ENCODE measurements at regions not wholly inside any gene's neighbourhood (a gene's known extent, or its start where the extent isn't known, plus 50 kb on each side); places are given as distances from the start of the nearest gene placed in this dataset.
A peak's percentile ranks its signal among the peaks of the same experiment; 100 is the strongest.

DNA sequence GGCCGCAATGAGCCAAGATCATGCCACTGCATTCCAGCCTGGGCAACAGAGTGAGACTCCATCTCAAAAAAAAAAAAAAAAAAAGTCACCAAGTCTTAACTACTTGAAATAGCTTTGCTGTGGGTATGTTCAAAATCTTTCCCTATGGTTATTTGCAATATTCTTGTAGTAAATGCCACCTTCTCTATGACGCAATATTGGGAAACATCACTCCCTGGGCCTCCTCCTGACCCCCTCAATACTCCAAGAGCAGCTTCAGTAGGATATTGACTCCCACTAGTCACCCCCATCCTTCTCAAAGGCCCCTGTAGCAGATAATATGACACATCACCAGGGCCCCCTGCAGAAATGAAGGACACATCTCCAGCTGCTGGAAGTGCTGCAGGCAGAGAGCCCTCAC is 137.8 kb downstream of the AIPL1 start:
- whole genome bisulfite sequencing, 2 donors, result 90 to 96% methylated on average over 2 of the region's 2 CpGs
- no peak overlapping the region for H3K4me3 ChIP-seq (ENCODE audit: low read depth, poor library complexity, severe bottlenecking)
- intact Hi-C loops (cut with DNase I; ENCODE audit: low total_unique reads), result no loop called here
- DNase-seq (ENCODE audit: low spot score in 2 of 2), result peak in 1 of 2 donors; percentile 15
- TF ChIP-seq, protein P1, sequence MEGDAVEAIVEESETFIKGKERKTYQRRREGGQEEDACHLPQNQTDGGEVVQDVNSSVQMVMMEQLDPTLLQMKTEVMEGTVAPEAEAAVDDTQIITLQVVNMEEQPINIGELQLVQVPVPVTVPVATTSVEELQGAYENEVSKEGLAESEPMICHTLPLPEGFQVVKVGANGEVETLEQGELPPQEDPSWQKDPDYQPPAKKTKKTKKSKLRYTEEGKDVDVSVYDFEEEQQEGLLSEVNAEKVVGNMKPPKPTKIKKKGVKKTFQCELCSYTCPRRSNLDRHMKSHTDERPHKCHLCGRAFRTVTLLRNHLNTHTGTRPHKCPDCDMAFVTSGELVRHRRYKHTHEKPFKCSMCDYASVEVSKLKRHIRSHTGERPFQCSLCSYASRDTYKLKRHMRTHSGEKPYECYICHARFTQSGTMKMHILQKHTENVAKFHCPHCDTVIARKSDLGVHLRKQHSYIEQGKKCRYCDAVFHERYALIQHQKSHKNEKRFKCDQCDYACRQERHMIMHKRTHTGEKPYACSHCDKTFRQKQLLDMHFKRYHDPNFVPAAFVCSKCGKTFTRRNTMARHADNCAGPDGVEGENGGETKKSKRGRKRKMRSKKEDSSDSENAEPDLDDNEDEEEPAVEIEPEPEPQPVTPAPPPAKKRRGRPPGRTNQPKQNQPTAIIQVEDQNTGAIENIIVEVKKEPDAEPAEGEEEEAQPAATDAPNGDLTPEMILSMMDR (IDR thresholded peaks at IDR 0.05), result no peak

DNA sequence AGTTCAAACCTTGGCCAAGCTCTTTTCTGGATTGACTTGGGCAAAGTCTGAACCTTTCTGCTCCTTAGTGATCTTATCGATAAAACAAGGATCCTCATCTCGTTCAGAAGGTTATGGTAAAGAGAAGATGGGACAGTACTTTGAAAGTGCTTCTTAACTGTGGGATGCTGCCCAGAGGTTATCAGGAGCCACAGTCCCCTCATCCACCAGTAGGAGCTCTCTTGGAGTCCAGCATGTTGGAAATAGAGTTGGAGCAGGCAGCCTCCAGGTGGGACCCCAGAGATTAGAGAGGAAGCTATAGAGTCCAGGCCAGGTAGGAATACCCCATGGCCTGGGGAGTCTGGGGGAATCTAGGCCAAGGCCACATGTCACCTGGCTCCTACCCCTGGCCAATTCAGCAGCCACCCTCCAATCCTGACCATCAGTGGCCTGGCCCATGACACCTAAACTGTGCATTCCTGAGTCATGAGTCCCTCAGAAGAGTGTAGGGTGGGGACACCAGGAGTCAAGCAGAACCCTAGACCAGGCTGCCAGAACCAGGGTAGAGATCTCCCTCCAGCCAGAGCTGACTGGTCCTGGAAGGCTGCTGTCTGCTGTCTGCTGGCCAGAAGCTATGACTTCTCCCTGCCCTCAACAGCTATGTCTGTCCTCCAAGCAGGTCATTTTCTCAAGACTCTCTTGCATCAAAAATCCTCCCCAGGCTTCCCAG is 144.3 kb downstream of the AIPL1 start:
- H3K4me3 ChIP-seq (ENCODE audit: low read depth, poor library complexity, severe bottlenecking), result no peak overlapping the region
- no peak for TF ChIP-seq POLR2A (IDR thresholded peaks at IDR 0.05)
- TF ChIP-seq, protein P1 (IDR thresholded peaks at IDR 0.05), result no peak
- WGBS, 2 donors, result 81 to 94% methylated on average over 2 of the region's 2 CpGs
- no peak for DNase-seq (ENCODE audit: low spot score in 2 of 2)
- intact Hi-C loops (cut with DNase I; ENCODE audit: low total_unique reads), result no loop called here

DNA sequence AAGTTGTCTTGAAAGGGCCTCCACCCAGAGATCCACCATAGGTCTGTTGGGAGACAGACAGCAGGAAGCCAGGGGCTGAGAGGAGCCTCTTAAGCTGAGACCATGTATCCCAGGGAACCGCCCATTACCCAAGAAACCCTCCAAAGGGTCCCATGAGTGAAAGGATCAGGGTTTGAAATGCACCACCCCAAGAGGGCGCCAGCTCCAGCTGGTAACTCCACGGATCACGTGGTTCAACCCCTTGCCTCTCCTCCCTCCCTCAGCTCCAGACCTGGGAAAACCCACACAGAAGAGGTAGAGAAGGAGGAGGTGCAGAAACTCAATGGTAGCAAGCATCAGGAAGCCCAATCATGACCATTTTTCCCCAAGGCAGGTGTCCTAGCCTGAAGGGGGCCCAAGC is 148.7 kb downstream of the AIPL1 start:
- TF ChIP-seq POLR2A (IDR thresholded peaks at IDR 0.05), result no peak
- TF ChIP-seq, protein P1 (IDR thresholded peaks at IDR 0.05), result no peak
- intact Hi-C loops (cut with DNase I; ENCODE audit: low total_unique reads), result no loop called here
- DNase-seq (ENCODE audit: low spot score in 2 of 2), result no peak
- no peak overlapping the region for H3K4me3 ChIP-seq (ENCODE audit: low read depth, poor library complexity, severe bottlenecking)
- 41 to 49% methylated on average over 4 of the region's 4 CpGs for WGBS, 2 donors

DNA sequence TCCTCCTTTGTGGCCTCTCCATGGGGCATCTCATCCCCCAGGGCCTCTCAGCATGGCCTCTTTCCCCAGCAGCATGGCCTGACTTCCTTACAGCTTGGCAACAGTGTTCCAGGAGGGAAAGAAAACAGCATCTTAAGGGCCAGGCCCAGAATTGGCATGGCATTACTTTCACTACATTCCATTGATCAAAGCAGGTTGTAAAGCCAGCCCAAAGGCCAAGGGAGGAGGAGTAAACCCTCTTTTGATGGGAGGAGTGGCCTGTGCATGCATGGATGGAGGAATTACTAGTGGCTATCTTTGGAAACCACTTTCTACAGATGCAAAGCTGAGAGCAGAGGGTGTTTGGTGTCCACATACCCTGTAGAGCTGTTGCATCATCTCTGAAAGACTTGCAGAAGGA is 149.4 kb downstream of the AIPL1 start:
- no peak for DNase-seq (ENCODE audit: low spot score in 2 of 2)
- no peak for TF ChIP-seq POLR2A (IDR thresholded peaks at IDR 0.05)
- TF ChIP-seq, protein P1 (IDR thresholded peaks at IDR 0.05), result no peak
- no peak overlapping the region for H3K4me3 ChIP-seq (ENCODE audit: low read depth, poor library complexity, severe bottlenecking)
- intact Hi-C loops (cut with DNase I; ENCODE audit: low total_unique reads), result no loop called here

DNA sequence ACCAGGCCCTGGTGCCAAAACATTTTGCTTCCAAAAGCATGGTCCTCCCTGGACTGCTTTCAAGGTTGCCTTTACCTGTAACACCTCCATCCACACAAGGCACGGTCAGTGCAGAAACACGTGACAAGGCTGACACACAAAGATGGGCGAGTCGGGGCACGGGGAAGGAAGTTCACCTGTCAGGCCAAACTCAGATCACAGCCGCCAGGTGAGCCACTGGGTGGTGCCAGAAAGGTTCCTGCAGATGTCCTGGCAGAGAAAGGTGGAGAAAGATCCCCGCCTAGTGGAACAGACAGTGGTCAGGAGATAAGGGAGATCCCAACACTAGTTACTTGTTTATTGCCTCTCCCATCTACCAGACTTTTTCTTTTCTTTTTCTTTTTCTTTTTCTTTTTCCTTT is 155.3 kb downstream of the AIPL1 start:
- no peak overlapping the region for H3K4me3 ChIP-seq (ENCODE audit: low read depth, poor library complexity, severe bottlenecking)
- TF ChIP-seq, protein P1 (IDR thresholded peaks at IDR 0.05), result no peak
- no peak for TF ChIP-seq POLR2A (IDR thresholded peaks at IDR 0.05)
- DNase-seq (ENCODE audit: low spot score in 2 of 2), result peak in 1 of 2 donors; percentile 81
- intact Hi-C loops (cut with DNase I; ENCODE audit: low total_unique reads), result no loop called here
- WGBS, 2 donors, result 20 to 26% methylated on average over 7 of the region's 7 CpGs

DNA sequence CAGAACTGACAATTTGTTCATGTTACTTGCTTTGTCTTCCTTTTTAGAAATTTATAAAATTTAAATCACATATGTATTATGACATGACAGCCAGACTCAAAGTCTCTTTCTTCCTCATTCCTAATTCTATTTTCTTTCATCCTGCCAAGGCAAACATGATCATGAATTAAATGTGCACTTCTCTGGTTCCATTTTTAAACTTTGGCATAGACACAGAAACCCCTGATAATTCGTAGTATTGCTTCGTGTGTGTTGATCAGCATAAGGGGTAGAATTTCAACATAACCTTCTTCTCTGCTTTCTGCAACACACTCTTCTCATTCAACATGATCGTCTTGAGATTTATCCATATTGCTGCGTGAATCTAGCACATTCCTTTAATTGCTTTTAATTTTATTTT is 156.5 kb downstream of the AIPL1 start:
- intact Hi-C loops (cut with DNase I; ENCODE audit: low total_unique reads), result no loop called here
- WGBS, 2 donors, result 74 to 76% methylated on average over 4 of the region's 4 CpGs

More for the DNA sequence above, 156.5 kb downstream of the AIPL1 start:
- no peak overlapping the region for H3K4me3 ChIP-seq (ENCODE audit: low read depth, poor library complexity, severe bottlenecking)
- TF ChIP-seq POLR2A (IDR thresholded peaks at IDR 0.05), result no peak
- TF ChIP-seq, protein P1 (IDR thresholded peaks at IDR 0.05), result no peak
- no peak for DNase-seq (ENCODE audit: low spot score in 2 of 2)

All from lower leg skin (tissue), 4 donors.